ENCODE measurements at regions not wholly inside any gene's neighbourhood (a gene's known extent, or its start where the extent isn't known, plus 50 kb on each side); places are given as distances from the start of the nearest gene placed in this dataset.
"Not testable (repeated sequence)": the region's sequence is repeated elsewhere in the genome, so short reads cannot be mapped to it uniquely, and the experiment has no call there.

DNA sequence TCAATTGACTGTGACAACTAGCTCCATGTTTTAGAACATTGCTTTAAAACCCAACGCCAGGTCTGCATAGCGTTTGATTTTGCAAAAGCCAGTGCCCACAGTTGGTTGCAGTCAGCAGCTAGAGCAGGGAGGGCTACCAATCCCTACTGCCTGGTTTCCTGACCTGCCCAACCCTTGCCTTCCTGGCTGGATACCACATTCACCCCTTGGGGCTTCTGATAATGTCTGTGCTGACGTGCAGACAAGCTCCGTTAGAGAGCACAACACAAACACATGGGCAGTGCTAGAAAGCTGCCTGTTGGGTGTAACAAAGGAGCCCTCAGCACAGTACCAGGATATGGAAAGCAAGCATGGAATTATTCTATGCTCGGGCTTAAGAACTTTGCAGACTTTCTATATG is 71.4 kb upstream of the THSD7B start:
- no peak overlapping the region for H2BK15ac ChIP-seq (ENCODE audit: low read depth, low read length)
- H4K8ac ChIP-seq (replicated peaks; ENCODE audit: insufficient read length, low read depth, low read length) = no peak overlapping the region
- H3K9me3 ChIP-seq (ENCODE audit: control insufficient read depth, low read depth, low read length) = no peaks in the 10 kb centered on the region
- TF ChIP-seq, protein P1, sequence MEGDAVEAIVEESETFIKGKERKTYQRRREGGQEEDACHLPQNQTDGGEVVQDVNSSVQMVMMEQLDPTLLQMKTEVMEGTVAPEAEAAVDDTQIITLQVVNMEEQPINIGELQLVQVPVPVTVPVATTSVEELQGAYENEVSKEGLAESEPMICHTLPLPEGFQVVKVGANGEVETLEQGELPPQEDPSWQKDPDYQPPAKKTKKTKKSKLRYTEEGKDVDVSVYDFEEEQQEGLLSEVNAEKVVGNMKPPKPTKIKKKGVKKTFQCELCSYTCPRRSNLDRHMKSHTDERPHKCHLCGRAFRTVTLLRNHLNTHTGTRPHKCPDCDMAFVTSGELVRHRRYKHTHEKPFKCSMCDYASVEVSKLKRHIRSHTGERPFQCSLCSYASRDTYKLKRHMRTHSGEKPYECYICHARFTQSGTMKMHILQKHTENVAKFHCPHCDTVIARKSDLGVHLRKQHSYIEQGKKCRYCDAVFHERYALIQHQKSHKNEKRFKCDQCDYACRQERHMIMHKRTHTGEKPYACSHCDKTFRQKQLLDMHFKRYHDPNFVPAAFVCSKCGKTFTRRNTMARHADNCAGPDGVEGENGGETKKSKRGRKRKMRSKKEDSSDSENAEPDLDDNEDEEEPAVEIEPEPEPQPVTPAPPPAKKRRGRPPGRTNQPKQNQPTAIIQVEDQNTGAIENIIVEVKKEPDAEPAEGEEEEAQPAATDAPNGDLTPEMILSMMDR (conservative IDR thresholded peaks at IDR 0.05) = no peak
- H3K27ac ChIP-seq (ENCODE audit: insufficient read length, low read depth, low read length) = no peak overlapping the region
- no peaks in the 10 kb centered on the region for H3K79me1 ChIP-seq (ENCODE audit: insufficient read depth, low read depth, low read length, poor library complexity, severe bottlenecking)
- H3K79me2 ChIP-seq (ENCODE audit: insufficient read depth, low read length) = no peaks in the 10 kb centered on the region
- Mint-ChIP-seq H3K4me1 (peaks cover 5 to 6% of the 10 kb centered on the region in 2 experiments; a peak in 3 of 4 replicates), H3K27ac (no peak overlapping the region), H3K4me3 (no peak overlapping the region), H3K27me3 (ENCODE audit: low read depth) (peaks cover 2% of the 10 kb centered on the region; the same call in 1 of the 2 replicates), H3K36me3 (ENCODE audit: insufficient read depth in 1 of 3, low read depth in 3 of 3) (no peaks in the 10 kb centered on the region), H3K9me3 (peaks cover 0 to 1% of the 10 kb centered on the region in 2 experiments; a peak in 1 of 5 replicates)
- no peak overlapping the region for H3K56ac ChIP-seq (ENCODE audit: insufficient read length, low read depth, low read length)
- no peaks in the 10 kb centered on the region for H3K27me3 ChIP-seq (ENCODE audit: insufficient read depth, low read length)
- no peak overlapping the region for H2AFZ ChIP-seq (ENCODE audit: low read length)
- H3K9ac ChIP-seq (ENCODE audit: extremely low read depth, insufficient read length, low read length) = no peak overlapping the region
- no peaks in the 10 kb centered on the region for H4K20me1 ChIP-seq (ENCODE audit: control insufficient read depth, insufficient read depth, insufficient read length)
- no peak overlapping the region for H3K4me2 ChIP-seq (ENCODE audit: insufficient read depth, insufficient read length, low read length)
- no peak overlapping the region for H3T11ph ChIP-seq (ENCODE audit: low read length)
- H2BK120ac ChIP-seq (ENCODE audit: low read depth, low read length, poor library complexity, severe bottlenecking) = no peak overlapping the region
- peaks cover 5% of the 10 kb centered on the region; the same call in 1 of the 2 replicates for H3K4me1 ChIP-seq (ENCODE audit: insufficient read depth, low read length)
- no peak overlapping the region for H3K23ac ChIP-seq (ENCODE audit: insufficient read length, low read depth, low read length)
- no peak overlapping the region for H2BK5ac ChIP-seq (ENCODE audit: insufficient read length, low read length)
- H3K18ac ChIP-seq (ENCODE audit: insufficient read length, low read depth, low read length) = no peak overlapping the region
- no peak overlapping the region for H2AK5ac ChIP-seq (ENCODE audit: insufficient read length, low read length)
- no CpG with 5 or more reads among the region's 5 CpGs for WGBS (ENCODE audit: extremely low coverage, insufficient read length, low lambda C conversion rate)
- H2BK20ac ChIP-seq (ENCODE audit: low read depth, low read length, poor library complexity, severe bottlenecking) = no peak overlapping the region
- H4K5ac ChIP-seq (ENCODE audit: insufficient read length, low read depth, low read length) = no peak overlapping the region
- no peak overlapping the region for H4K91ac ChIP-seq (ENCODE audit: insufficient read length, low read depth, low read length)
- peak overlapping the region; percentile 71; the same call in 1 of the 2 replicates for H3K14ac ChIP-seq (ENCODE audit: insufficient read depth, low read length)
- H3K4ac ChIP-seq (ENCODE audit: low read depth, low read length) = no peak overlapping the region
- H2BK12ac ChIP-seq (ENCODE audit: insufficient read length, low read depth, low read length) = no peak overlapping the region
- DNase-seq = peak; percentile 26
- H3K23me2 ChIP-seq (ENCODE audit: insufficient read length, low read depth, low read length, poor library complexity, severe bottlenecking) = no peaks in the 10 kb centered on the region

DNA sequence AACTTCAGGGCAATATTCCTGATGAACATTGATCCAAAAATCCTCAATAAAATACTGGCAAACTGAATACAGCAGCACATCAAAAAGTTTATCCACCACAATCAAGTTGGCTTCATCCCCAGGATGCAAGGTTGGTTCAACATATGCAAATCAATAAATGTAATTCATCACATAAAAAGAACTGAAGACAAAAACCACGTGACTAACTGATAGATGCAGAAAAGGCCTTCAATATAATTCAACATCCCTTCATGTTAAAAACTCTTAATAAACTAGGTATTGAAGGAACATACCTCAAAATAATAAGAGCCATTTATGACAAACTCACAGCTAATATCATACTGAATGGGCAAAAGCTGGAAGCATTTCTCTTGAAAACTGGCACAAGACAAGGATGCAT is 85.3 kb upstream of the THSD7B start:
- H3K36me3 Mint-ChIP-seq (ENCODE audit: insufficient read depth in 1 of 3, low read depth in 3 of 3); H2BK5ac ChIP-seq (ENCODE audit: insufficient read length, low read length); H3T11ph ChIP-seq (ENCODE audit: low read length); H2BK120ac ChIP-seq (ENCODE audit: low read depth, low read length, poor library complexity, severe bottlenecking); H3K79me2 ChIP-seq (ENCODE audit: insufficient read depth, low read length); H3K4me1 ChIP-seq (ENCODE audit: insufficient read depth, low read length); H3K27ac Mint-ChIP-seq; H3K4me1 Mint-ChIP-seq; H3K9me3 ChIP-seq (ENCODE audit: control insufficient read depth, low read depth, low read length); H3K14ac ChIP-seq (ENCODE audit: insufficient read depth, low read length); H3K18ac ChIP-seq (ENCODE audit: insufficient read length, low read depth, low read length); H3K27me3 ChIP-seq (ENCODE audit: insufficient read depth, low read length); H3K23ac ChIP-seq (ENCODE audit: insufficient read length, low read depth, low read length); H3K56ac ChIP-seq (ENCODE audit: insufficient read length, low read depth, low read length); H4K5ac ChIP-seq (ENCODE audit: insufficient read length, low read depth, low read length); H2BK15ac ChIP-seq (ENCODE audit: low read depth, low read length); H2BK12ac ChIP-seq (ENCODE audit: insufficient read length, low read depth, low read length); H3K4ac ChIP-seq (ENCODE audit: low read depth, low read length); H2BK20ac ChIP-seq (ENCODE audit: low read depth, low read length, poor library complexity, severe bottlenecking); H4K91ac ChIP-seq (ENCODE audit: insufficient read length, low read depth, low read length); H3K9me3 Mint-ChIP-seq; H4K8ac ChIP-seq (replicated peaks; ENCODE audit: insufficient read length, low read depth, low read length); DNase-seq; H2AK5ac ChIP-seq (ENCODE audit: insufficient read length, low read length); H3K23me2 ChIP-seq (ENCODE audit: insufficient read length, low read depth, low read length, poor library complexity, severe bottlenecking); H3K4me2 ChIP-seq (ENCODE audit: insufficient read depth, insufficient read length, low read length); H2AFZ ChIP-seq (ENCODE audit: low read length); H3K4me3 Mint-ChIP-seq; H3K27me3 Mint-ChIP-seq (ENCODE audit: low read depth); H3K27ac ChIP-seq (ENCODE audit: insufficient read length, low read depth, low read length); H3K79me1 ChIP-seq (ENCODE audit: insufficient read depth, low read depth, low read length, poor library complexity, severe bottlenecking); H3K9ac ChIP-seq (ENCODE audit: extremely low read depth, insufficient read length, low read length); H4K20me1 ChIP-seq (ENCODE audit: control insufficient read depth, insufficient read depth, insufficient read length): not testable (repeated sequence)
- WGBS (ENCODE audit: extremely low coverage, insufficient read length, low lambda C conversion rate) = no CpG with 5 or more reads among the region's 1 CpG
